Adrenal gland (tissue), 9 donors: ENCODE measurements at regions not wholly inside any gene's neighbourhood (a gene's known extent, or its start where the extent isn't known, plus 50 kb on each side); places are given as distances from the start of the nearest gene placed in this dataset.

Experiments
- DNase-seq, 7 donors: peaks; one replicate each; pipeline ENCODE4 v3.0.0-alpha.2; 2019 to 2020
- H3K27ac ChIP-seq, 5 donors: fragments of 200-600 bp; sonication (generic) in 4 of 5; 1 replicate in 3 of 5; 2 replicates in 2 of 5; pipeline versions ENCODE4 v1.5.1 to v1.8.0; 2016 to 2020; ENCODE audit warnings: mild to moderate bottlenecking in 1 of 5
- H3K27me3 ChIP-seq: fragments of 200-600 bp; 2 replicates; pipeline ENCODE4 v1.8.0; 2021
- H3K36me3 ChIP-seq, 2 donors: fragments of 200-600 bp; replicated peaks in 1 of 2; 1 replicate in 1 of 2; 2 replicates in 1 of 2; pipeline versions ENCODE4 v1.5.1 to v1.8.0; 2018 to 2022
- H3K4me1 ChIP-seq, 2 donors: fragments of 200-600 bp; replicated peaks in 1 of 2; 1 replicate in 1 of 2; 2 replicates in 1 of 2; pipeline versions ENCODE4 v1.5.1 to v1.8.0; 2018 to 2021
- H3K4me3 ChIP-seq, 4 donors: fragments of 200-600 bp; sonication (generic) in 3 of 4; one replicate each; pipeline ENCODE4 v1.5.1; 2016 to 2018
- H3K9me3 ChIP-seq, 3 donors: fragments of 200-600 bp; sonication (generic) in 1 of 3; replicated peaks in 1 of 3; 1 replicate in 2 of 3; 2 replicates in 1 of 3; pipeline versions ENCODE4 v1.5.1 to v1.8.0; 2016 to 2021
- CTCF ChIP-seq, 6 experiments: fragments of 450-650 bp in 4 of 6; fragments of 200-600 bp in 2 of 6; sonication (generic) in 1 of 6; IDR thresholded peaks; 1 replicate in 5 of 6; 2 replicates in 1 of 6; pipeline versions ENCODE4 v1.5.1 to v1.8.0; 2016 to 2021; ENCODE audit warnings: antibody characterized with exemption in 6 of 6, mild to moderate bottlenecking in 2 of 6, moderate library complexity in 1 of 6
- POLR2A ChIP-seq, 2 donors: fragments of 450-650 bp; IDR thresholded peaks; one replicate each; pipeline ENCODE4 v1.6.1; 2017; ENCODE audit warnings: antibody characterized with exemption in 2 of 2, mild to moderate bottlenecking in 2 of 2, moderate library complexity in 1 of 2
- WGBS, 4 donors: extraction: QIAGEN DNeasy Blood & Tissue Kit in 2 of 4; methylation state at CpG; one replicate each; pipeline versions ENCODE4 v1.1.5 to v1.1.7; 2013 to 2017; 5-methylcytosine and 5-hydroxymethylcytosine counted together
- intact Hi-C, 2 donors: fragments of 100-400 bp; cut with DNase I; formaldehyde crosslinking; loops; one replicate each; pipeline versions ENCODE4 v1.14.1 to v1.15.0; 2022 to 2023
- donor health status: healthy with polysubstance abuse.
- donor health status: Bipolar disorder and iron deficiency.
- donor health status: DM: yes; HTN: yes; CAD: no.
- donor health status: DM: no; HTN: no; CAD: no.
- donor health status: DM: no; HTN: no; CAD: no.

GRCh38 chr9:116027511-116027910 is 126.1 kb upstream of the PAPPA start:
- Histone ChIP-seq H3K4me1 (no peaks in the 10 kb centered on the region), H3K27ac (no peak overlapping the region), H3K4me3 (no peak overlapping the region)

GRCh38 chr9:116027951-116028350 is 125.6 kb upstream of the PAPPA start:
- no peak for DNase-seq
- H3K9me3 ChIP-seq: no peaks in the 10 kb centered on the region
- WGBS, 4 donors: 15 to 42% (median 34%) methylated on average over 1 of the region's 1 CpG
- no peaks in the 10 kb centered on the region for H3K36me3 ChIP-seq
- H3K27me3 ChIP-seq: no peaks in the 10 kb centered on the region
- H3K4me3 ChIP-seq: no peak overlapping the region
- TF ChIP-seq CTCF (IDR thresholded peaks at IDR 0.05) (no peak), POLR2A (IDR thresholded peaks at IDR 0.05) (no peak)
- intact Hi-C loops: no loop called here
- no peak overlapping the region for H3K27ac ChIP-seq
- no peaks in the 10 kb centered on the region for H3K4me1 ChIP-seq

More at GRCh38 chr9:116027511-116027910, 126.1 kb upstream of the PAPPA start:
- no peaks in the 10 kb centered on the region for H3K27me3 ChIP-seq
- no peaks in the 10 kb centered on the region for H3K9me3 ChIP-seq
- no peak for TF ChIP-seq CTCF (IDR thresholded peaks at IDR 0.05)
- TF ChIP-seq POLR2A (IDR thresholded peaks at IDR 0.05): no peak
- intact Hi-C loops: no loop called here
- 45 to 61% (median 55%) methylated on average over 1 of the region's 1 CpG for WGBS, 4 donors
- H3K36me3 ChIP-seq: no peaks in the 10 kb centered on the region
- no peak for DNase-seq

GRCh38 chr9:116030517-116030916 is 123.1 kb upstream of the PAPPA start:
- no peak overlapping the region for H3K4me3 ChIP-seq
- no peaks in the 10 kb centered on the region for H3K4me1 ChIP-seq
- intact Hi-C loops: no loop called here
- H3K36me3 ChIP-seq: no peaks in the 10 kb centered on the region
- no peak for TF ChIP-seq CTCF (IDR thresholded peaks at IDR 0.05)
- TF ChIP-seq POLR2A (IDR thresholded peaks at IDR 0.05): no peak
- no peaks in the 10 kb centered on the region for H3K9me3 ChIP-seq
- H3K27me3 ChIP-seq: no peaks in the 10 kb centered on the region
- no peak for DNase-seq
- H3K27ac ChIP-seq: no peak overlapping the region

GRCh38 chr9:116032683-116033440 is 120.7 kb upstream of the PAPPA start:
- H3K9me3 ChIP-seq: no peaks in the 10 kb centered on the region
- no peaks in the 10 kb centered on the region for H3K27me3 ChIP-seq
- no peak for DNase-seq
- no peaks in the 10 kb centered on the region for H3K36me3 ChIP-seq
- TF ChIP-seq POLR2A (IDR thresholded peaks at IDR 0.05) (no peak), CTCF (IDR thresholded peaks at IDR 0.05) (no peak)
- intact Hi-C loops: no loop called here
- no peaks in the 10 kb centered on the region for H3K4me1 ChIP-seq
- H3K27ac ChIP-seq: no peak overlapping the region
- H3K4me3 ChIP-seq: no peak overlapping the region
- 71 to 80% (median 77%) methylated on average over 4 of the region's 4 CpGs for WGBS, 4 donors
